HT1080 (cell line): ENCODE measurements at regions not wholly inside any gene's neighbourhood (a gene's known extent, or its start where the extent isn't known, plus 50 kb on each side); places are given as distances from the start of the nearest gene placed in this dataset.
"Not testable (repeated sequence)": the region's sequence is repeated elsewhere in the genome, so short reads cannot be mapped to it uniquely, and the experiment has no call there.

Experiments used
- DNase-seq: peaks from one replicate; pipeline ENCODE4 v3.0.0-alpha.2; 2015; ENCODE audit warnings: low read depth

DNA sequence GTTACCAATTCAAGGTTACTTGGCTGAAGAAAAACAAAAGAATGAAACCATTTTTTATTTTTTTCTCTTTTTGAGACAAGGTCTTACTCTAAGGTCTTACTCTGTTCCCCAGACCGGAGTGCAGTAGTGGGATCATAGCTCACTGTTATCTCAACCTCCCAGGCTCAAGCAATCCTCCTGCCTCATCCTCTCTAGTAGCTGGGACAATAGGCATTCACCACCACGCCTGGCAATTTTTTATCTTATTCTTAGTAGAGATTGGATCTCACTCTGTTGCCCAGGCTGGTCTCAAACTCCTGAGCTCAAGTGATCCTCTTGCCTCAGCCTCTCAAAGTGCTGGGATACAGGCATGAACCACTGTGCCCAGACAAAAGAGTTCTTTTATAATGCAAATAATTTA lies 3732.0 kb upstream of the OR11H1 start:
- DNase-seq, result not testable (repeated sequence)

DNA sequence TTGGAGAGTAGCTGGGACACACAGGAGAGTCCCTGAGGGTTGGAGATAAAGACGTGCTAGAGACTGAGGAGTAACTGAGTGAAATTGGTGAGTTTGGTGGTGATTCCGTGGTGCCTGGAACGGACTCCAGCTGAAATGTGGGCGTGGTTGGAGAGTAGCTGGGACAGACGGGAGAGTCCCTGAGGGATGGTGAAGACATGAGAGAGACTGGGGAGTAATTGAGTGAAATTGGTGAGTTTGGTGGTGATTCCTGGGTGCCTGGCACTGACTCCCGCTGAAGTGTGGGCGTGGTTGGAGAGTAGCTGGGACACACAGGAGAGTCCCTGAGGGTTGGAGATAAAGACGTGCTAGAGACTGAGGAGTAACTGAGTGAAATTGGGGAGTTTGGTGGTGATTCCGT lies 3712.5 kb upstream of the OR11H1 start:
- DNase-seq, result not testable (repeated sequence)

GRCh38 chr22:11818845-11819244 lies 3709.1 kb upstream of the OR11H1 start:
- DNase-seq, result not testable (repeated sequence)

DNA sequence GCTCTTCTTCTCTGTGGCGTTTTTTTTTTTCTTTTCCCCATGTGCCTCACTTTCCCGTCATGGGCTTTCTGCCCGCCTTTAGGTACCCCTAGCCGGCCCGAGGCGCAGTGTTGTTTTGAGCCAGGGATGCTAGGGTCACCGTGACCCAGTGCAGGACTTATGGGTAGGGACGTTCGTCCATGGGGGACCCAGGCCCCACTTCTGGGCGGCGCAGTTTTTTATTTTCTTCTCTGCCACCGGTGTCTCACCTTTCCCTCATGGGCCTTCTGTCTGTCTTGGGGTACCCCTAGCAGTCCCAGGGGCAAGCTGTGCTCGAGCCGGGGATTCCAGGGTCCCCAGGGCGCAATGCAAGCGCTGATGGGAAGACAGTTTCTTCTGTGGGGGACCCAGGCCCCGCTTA lies 3705.7 kb upstream of the OR11H1 start:
- DNase-seq, result not testable (repeated sequence)

DNA sequence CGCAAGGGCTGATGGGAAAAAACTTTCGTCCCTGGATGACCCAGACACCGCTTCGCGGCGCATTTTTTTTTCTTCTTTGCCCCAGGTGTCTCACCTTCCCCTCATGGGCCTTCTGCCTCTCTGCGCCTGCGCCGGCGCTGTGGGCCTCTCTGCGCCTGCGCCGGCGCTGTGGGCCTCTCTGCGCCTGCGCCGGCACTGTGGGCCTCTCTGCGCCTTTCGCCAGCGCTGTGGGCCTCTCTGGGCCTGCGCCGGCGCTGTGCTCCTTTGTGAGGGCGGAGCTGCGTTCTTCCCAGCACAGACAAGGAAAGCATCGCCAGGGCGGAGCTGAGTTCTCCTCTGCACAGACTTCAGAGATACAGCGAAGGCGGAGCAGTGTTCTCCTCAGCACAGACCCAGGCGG lies 3703.0 kb upstream of the OR11H1 start:
- DNase-seq, result peak; percentile 74

GRCh38 chr22:11826000-11826399 lies 3702.0 kb upstream of the OR11H1 start:
- DNase-seq, result not testable (repeated sequence)

GRCh38 chr22:11829426-11829825 lies 3698.6 kb upstream of the OR11H1 start:
- DNase-seq, result not testable (repeated sequence)
